ENCODE measurements at regions not wholly inside any gene's neighbourhood (a gene's known extent, or its start where the extent isn't known, plus 50 kb on each side); places are given as distances from the start of the nearest gene placed in this dataset.

DNA sequence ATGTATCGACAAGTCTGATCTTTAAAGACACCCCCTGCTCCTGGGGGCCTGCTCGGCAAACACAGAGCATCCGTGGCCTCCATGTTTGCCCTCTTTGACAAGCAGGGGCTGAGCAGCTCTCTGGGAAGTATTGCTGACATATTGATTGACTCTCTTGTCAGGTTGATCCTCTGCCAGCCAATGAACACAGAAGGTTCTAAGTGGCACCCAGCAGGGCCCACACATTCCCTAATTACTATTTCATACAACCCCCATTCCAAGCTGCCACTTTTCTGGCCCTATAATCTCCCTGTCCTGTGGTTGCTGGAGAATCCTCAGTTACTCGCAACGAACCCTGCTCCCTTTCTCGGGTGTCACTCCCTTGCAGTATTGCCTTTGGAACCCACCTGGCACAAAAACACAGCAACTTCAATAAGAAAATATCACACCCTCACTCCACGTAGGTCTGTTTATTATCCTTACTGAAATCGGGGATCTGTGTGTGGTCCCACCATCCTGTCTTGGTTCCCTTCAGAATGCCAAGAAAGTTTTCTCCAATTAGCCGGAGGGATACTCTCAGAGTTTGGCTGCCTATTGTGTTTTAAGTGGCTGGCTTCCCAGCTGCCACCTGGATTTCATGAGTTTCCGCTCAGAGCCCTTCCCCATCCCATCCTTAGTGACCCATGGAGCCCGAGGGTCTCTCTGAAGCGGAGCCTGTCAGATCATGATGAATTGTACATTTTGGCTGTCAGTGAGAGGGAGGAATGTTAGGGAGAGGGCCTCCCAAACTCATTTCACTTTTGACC is 249.0 kb upstream of the WWC1 start:
- DNase-seq, result no peak

DNA sequence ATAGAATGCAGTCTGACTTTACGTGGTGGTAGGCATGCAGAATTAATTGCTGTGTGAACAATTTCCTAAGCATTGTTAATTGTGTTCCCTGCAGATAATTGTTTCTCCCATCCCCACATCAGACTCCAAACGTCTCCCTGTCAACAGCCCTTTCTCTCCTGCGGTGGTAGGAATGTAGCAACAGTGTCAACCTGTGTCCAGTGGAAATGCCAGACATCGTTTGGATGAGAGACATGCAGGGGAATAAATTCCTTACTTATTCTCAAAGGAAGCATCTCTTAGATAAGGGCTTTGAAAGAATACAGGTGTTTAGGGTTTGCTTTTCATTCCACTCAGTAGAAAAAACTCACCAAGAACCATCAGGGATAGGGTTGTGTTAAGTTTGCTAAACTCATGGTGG is 245.3 kb upstream of the WWC1 start:
- no peak for DNase-seq

DNA sequence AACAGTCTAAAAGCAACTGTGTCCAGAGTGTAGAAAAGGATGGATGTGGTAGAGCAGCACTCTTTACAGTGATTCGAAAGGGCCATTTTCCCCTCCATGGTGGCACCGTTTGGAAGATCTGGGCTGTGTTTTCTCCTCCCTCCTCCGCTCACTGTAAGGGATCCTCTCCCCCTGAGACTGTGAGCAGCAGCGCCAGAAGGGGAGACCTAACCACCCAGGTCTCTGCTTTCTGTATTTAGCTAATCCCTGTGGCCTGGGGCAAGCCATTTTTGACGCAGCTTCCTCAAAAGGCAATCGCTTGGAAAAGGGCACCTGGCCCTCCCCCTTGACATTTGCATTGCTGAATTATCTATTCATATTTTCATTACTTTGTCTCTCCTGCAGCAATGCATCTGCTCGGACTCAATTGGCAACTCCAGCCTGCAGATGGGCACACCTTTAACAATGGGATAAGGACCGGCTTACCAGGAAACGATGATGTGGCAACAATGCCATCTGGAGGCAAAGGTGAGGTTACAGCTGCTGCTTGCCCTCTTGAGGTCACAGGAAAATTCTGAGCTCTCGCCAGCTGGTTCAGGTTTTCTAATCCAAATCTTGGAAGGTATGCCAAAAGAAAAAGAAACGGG is 244.3 kb upstream of the WWC1 start:
- peak; percentile 80 to 84 for DNase-seq

DNA sequence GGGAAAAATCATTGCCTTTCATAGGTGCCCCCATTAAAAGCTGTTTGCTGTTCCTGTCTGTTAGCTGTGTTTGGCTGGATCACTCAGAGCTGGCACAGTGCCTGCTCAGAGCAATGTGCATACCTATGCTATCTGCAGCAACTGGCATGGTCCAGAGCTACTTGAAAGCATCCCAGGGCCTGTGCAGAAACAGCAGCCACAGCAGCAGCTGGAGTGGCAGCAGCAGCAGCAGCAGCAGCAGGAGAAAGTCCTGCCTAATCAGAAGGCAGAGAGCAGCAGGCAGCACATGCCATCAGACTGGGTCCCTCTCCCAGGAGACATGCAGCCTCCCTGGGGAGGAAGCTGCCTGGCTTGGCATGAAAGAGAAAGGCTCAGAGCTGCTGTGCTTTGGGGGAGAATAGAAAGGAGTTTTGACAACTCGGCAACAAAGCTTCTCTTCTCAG is 243.8 kb upstream of the WWC1 start:
- DNase-seq, result peak in 1 of 2 experiments; percentile 2

DNA sequence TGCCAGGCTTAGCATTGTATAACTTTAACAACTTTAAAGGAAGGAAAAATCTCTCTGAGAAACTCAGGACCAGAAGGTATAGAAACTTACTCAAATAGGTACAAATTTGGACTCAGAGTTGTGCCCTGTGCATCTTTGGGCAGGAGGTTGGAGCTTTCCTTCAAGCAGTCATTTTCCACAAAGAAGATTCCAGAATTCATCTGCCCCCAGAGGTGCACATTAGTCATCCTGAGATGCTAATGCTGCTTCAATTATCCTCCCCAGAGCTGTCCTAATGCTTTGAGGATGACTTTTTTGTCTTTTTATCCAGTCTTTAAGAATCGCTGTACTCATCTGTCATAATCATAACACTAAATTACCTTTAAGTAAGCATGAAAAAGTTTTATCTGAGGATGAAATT is 243.0 kb upstream of the WWC1 start:
- DNase-seq, result no peak

DNA sequence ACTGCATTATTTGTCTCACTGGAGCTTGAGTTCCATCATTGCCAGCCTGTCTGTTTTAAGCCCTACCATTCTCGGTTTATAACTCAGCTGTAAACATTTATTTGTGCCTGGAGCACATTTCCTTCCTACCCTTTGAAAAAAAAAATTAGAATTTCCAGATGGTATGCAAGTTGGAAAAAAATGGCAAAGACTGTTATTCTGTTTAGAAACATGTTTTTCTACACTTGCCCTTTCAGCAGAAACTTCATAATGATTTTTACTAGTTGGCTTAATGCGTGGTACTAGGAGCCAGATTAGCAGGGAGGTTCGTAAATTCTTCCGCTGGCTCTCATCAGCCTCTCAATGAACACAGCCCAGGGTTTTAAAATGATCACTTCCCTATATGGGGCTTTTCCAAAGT is 238.8 kb upstream of the WWC1 start:
- no peak for DNase-seq

DNA sequence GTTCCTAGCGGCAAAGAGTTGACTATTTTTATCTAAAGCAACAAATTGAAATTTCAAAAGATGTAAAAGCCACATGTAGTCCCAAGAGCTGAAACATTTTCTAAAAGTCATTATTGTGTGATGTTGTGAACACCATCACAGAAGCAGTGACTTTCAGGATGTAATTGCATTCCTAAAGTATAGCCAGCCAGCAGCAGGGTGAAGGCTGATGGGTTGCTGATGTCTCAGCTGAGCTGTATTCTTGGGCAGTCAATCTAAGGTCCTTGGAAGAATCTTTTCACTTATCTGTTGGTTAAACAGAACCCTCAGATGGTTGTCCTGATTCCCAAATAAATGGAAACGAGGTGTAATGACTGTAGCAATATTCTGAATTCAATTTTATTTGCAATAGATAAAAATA is 237.4 kb upstream of the WWC1 start:
- DNase-seq, result no peak

DNA sequence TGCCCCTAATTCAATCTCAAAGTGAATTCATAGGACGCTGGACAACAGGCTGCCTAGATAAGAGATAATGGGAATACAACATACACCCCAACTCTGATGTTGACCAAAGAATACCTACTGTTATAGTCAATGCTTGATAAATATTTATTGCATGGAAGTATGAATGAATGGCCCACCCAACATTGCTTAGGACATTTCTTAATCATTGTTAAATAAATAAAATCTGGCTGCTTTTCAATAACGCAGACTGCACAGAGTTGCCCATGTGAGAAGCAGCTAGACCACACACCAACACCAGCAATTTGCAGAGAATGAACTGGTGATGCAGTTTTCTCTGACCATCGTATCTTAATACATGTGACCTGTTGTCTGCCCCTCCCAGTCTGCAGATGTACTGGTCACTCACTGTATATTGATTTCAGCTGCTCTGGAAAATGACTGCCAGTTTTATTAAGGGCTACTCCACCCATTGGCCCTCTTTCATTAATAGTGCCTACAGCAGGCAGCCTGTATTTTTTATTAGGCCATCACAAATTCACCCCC is 236.2 kb upstream of the WWC1 start:
- DNase-seq, result no peak

DNA sequence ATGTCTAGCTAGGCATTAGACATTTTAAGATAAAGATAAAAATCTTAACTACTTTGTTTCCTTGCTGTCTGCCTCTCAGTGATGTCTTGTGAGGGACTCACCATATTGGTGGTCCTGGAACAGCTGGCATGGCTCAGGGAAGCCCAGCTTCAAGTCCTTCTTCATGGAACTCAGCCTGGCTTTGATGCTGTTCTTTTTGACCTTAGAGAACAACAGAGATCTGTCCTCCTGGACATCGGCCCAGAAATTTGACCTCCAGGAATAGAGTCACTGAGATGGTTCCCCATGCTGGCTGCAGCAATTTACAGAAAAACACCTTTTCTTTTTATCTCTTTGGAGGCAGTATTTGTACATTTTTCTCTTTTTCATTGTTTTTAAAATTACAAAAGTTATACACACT is 235.5 kb upstream of the WWC1 start:
- no peak for DNase-seq

DNA sequence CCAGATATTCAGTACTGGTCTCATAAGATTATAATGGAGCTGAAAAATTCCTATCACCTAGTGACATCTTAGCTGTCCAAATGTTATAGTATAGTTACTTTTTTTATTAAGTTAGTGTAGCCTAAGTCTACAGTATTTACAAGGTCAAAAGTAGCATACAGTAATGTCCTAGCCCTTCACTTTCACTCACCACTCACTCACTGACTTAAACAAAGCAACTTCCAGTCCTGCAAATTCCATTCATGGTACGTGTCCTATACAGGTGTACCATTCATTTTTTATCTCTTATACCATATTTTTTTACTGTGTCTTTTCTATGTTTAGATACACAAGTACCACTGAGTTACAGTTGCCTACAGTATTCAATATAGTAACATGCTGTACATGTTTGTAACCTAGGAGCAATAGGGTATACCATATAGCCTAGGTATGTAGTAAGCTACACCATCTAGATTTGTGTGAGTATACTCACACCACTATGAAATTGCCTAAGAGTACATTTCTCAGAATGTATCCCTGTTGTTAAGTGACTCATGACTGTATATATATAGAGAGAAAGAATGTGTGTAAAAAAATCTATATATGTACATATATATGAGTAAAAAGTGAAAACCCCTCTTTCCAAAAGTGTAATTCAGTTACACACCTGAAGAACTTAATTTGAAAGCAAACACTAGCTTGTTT is 234.8 kb upstream of the WWC1 start:
- DNase-seq, result no peak

DNA sequence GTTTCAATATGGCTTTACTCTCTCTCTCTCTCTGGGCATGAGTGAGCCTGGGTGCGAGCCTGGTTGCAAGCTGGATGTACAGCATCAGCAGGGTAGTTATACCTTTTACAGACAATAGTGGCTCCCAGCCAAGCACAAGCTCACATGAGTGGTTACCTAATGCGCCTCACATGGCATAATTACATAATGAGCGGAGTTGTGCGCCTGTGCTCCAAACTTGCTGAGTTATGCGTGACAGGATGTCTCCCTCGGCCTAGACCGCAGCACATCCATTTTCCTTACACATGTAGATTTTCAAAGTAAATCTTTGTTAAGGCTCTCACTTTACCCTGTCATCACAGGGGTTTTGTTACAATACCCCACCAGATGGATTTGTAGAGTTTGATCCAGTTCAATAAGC is 233.5 kb upstream of the WWC1 start:
- no peak for DNase-seq

DNA sequence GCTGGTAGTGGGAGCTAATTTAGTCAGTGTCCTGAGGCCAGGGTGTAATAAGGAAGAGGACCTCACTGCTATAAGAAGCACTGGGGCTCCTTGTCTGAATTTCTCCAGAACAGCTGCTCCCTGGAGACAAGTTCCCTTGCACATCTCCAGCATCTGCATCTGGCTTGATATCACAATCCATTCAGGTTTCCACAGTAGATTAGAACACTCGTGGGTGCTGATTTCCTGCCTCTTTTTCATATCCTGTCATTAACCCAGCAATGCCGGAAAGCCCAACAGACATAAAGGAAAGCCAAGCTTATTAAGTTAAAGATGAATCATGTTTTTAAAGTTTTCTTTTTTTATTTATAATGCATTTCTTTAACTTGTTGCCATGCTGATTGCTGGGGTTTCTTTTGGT is 232.3 kb upstream of the WWC1 start:
- no peak for DNase-seq

DNA sequence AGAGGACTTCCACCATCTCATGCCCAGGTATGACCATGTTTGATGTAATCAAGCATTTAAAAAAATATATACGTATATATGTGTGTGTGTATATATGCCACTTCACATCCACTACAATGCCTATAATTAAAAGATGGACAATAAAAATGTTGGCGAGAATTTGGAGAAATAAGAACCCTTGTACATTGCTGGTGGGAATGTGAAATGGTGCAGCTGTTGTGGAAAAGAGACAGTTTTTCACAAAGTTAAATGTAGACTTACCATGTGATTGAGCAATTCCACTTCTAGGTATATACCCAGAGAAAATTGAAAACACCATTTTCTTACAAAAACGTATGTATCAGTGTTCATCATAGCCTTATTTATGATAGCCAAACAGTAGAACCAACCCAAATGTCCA is 229.2 kb upstream of the WWC1 start:
- DNase-seq, result no peak

DNA sequence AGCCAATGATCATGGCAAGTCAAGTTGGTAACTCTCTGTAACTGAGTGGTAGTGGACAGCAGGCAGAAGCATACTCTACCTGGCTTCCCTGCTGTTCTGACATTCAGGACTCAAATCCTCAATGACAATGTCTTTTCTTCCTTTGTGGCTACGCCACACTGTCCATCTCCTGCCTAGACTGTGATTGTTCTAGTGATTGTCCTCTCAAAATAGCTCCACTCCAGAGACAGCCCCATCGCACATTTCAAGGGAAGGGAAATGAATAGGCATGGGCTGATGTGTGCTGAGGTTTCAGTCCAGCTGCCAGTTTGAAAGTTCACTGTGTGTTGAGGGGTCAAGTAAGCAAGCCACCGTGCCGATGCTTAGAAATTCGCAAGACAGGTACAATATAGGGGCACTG is 227.0 kb upstream of the WWC1 start:
- DNase-seq, result no peak

DNA sequence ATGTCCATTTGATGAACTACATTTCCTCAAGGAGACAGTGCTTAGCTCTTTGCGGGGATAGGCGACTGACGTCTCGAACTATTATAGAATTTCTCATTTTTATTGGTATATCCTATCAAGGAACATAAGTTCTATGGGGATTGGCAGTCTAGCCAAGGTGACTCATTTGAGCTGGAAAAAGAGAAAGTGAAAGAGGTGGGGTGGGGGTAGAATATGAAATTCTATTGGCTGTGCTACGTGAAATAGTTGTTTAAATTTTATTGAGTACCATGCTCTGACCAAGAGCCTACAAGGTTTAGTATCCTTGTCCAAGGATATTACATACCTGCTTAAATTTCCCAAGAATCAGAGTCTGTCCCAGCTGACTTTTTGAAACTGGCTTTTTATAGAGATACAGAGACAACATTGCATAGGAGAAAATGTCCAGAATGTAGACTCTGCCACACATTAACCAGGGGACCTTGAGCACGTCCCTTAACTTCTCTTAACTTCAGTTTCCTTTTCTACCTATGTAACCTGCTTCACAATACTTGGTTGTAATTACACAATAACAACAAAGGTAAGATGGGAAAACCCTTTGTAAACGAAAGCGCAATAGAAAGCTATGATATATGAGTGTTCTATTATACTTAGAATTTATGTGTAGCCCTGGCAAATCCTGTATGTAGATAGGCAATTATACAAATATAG is 226.4 kb upstream of the WWC1 start:
- no peak for DNase-seq

DNA sequence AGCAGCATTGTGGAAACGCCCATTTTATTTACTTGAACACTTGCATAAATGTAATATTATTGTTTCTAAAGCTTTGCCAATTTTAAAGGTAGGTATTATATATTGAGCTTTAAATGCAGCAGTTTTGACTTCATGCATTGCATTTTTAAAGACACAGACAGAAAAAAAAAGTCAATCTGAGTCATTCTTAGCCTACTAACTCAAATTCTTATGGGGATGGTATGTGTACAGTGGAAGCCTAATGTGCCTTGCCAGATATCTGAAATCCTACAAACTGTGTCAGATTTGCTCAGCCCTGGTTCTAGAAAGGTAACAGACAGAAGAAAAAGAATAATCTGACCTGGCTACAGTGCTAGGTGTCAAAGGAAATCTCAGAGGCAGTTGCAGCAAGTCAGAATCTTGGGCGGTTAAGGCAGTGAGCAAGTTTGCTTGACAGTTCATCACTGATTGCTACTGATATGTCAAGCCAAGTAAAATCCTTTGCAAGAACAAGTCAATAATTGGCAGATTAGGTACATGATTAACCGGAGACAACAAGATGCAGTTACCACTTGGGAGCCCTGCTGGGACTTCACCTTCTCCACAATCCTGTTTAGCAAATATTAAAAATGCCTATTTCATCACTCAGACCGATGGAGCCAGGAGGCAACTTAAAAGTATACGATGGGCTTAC is 224.8 kb upstream of the WWC1 start:
- DNase-seq, result no peak

DNA sequence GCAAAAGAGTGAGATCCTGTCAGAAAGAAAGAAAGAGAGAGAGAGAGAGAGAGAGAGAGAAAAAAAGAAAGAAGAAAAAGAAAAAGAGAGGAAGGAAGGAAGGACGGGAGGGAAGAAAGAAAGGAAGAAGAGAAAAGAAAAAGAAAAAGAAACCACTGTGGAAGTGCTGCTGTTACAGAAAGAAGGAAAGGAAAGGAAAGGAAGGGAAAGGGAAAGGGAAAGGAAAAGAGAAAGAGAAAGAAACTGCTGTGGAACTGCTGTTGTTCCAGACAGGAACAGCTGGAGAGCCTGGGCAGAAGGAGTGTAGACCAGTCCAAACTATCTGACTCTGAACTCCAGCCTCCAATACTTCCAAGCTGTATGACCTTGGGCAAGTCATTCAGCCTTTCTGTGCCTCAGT is 220.7 kb upstream of the WWC1 start:
- DNase-seq, result no peak

DNA sequence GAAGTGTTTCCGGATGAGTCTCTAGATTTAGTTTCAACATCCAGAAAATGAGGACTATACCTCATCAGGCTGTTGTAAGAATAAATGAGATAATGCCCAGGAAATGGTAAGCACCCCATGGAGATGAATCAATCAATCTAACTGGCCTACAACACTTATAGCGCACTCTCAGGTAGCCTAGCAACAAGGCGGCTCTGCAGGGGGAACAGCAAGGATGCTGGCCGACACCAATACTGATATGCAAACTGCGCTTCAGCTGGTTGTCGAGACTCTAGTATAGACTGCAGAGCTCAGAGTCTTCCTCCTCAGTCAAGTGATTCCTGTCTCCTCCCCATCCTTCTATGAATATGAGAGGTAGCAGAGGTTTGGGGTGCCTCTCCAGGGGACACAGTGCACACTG is 218.8 kb upstream of the WWC1 start:
- DNase-seq, result peak in 1 of 2 experiments; percentile 54

DNA sequence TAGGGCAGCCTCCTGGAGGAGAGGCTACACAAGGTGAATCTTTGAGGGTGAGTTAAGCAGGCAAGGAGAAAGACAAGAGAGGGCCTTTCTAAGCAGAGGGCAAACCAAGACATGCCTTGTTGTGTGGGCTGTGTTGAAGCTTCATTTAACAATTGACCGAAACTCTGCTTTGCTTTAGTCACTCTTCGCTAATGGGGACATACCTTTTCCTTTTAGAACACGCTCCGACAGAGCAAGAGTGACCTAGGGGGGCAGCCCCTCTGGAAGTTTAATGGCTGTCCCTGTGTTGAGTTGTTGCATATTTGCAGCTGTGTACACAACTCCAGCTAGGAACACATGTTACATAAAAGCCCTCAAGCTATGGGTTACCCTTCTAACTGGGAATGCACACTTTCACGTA is 218.1 kb upstream of the WWC1 start:
- DNase-seq, result no peak

DNA sequence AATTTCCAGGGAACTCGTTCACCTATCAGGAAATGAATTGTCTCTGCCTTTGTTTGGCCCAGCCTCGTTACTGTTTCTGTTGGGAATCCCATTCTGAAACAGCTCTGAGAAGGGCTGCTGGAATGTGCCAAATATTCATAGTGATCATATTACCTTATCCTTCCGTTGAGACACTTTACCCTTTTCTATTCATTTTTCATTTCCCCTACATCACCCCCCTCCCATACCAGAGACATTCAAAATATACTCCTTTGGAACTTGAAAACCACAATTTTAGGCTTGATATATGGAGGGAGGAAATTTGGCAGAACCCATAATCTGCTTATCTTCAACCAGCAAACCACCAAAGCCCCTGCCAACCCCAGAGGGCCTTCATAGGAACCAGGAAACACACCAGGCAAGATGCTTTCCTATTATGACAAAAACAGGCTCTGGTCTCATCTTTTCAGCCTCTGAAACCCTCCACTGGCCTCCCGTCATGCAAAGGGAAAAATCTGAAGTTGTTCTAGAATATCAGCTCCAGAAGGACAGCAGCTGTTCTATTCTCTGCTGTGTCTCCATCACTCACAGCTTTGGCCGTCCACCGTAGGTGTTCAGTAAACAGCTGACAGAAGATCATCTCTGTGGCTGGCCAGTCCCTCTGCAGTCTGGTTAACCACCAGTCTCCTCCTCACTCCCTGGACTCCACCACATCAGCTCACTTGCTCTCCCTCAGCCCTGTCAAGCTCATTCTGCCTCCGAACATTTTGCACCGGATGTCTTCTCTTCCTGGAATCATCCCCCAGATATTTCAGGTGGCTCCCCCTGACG is 217.2 kb upstream of the WWC1 start:
- DNase-seq, result no peak

DNA sequence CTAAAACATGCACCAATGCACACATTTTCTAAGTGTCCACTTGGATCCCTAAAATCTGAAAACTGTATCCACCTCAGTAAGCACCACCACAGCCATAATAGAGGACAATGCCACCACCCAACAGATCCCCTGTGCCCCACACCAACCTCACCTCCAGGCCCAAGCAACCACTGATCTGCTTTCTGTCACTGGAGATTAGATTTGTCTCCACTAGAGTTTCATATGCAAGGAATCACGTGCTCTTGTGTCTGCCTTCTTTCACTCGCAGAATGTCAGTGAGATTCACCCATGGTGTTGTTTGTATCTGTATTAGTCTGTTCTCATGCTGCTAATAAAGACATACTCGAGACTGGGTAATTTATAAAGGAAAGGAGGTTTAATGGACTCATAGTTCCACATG is 216.1 kb upstream of the WWC1 start:
- no peak for DNase-seq

DNA sequence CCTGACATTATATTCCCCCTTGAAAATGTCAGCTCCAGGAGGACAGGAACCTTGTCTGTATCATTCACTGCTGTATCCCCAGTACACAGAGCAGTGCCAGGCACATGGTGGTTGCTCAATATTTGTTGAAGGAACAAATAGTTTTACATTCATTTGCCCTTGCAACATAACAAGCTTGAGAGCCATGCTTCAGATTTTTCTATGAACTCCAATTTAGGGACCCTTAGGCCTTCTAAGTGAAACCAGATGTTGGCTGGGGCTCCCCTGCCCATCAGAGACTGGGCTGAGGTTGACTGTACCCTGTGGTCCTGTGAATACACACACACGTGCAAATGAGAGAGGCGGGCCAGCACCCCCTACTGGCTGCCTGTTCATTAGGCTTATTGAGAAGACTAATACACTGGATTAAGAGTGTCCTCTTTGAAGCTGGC is 214.9 kb upstream of the WWC1 start:
- peak; percentile 2 to 33 for DNase-seq

Measured in NCI-H526 (cell line).